HG03565 (cell line): ENCODE measurements at regions not wholly inside any gene's neighbourhood (a gene's known extent, or its start where the extent isn't known, plus 50 kb on each side); places are given as distances from the start of the nearest gene placed in this dataset.
"Not testable (repeated sequence)": the region's sequence is repeated elsewhere in the genome, so short reads cannot be mapped to it uniquely, and the experiment has no call there.

Experiments
- ATAC-seq: cut with Tn5 transposase; IDR thresholded peaks from one replicate; pipeline ENCODE4 v1.9.1; 2021; ENCODE audit warnings: mild to moderate bottlenecking, moderate library complexity; ENCODE audit not compliant: unreplicated experiment

- no peak for ATAC-seq
Measured at GRCh38 chr12:19624491-19624890, 185.2 kb downstream of the AEBP2 start.

GRCh38 chr12:19625551-19625950 lies 186.3 kb downstream of the AEBP2 start:
- not testable (repeated sequence) for ATAC-seq

GRCh38 chr12:19627719-19628118 lies 188.4 kb downstream of the AEBP2 start:
- ATAC-seq, result no peak

GRCh38 chr12:19630536-19630935 lies 191.2 kb downstream of the AEBP2 start:
- ATAC-seq, result no peak

- ATAC-seq, result no peak
Measured at GRCh38 chr12:19633194-19633593, 193.9 kb downstream of the AEBP2 start.

GRCh38 chr12:19633641-19634040 lies 194.3 kb downstream of the AEBP2 start:
- no peak for ATAC-seq

- ATAC-seq, result no peak
Measured at GRCh38 chr12:19639781-19640415, 200.6 kb downstream of the AEBP2 start.

- ATAC-seq, result no peak
Measured at GRCh38 chr12:19641235-19642080, 202.2 kb downstream of the AEBP2 start.

- ATAC-seq, result no peak
Measured at GRCh38 chr12:19642345-19642744, 203.1 kb downstream of the AEBP2 start.

GRCh38 chr12:19643635-19644034 lies 204.3 kb downstream of the AEBP2 start:
- no peak for ATAC-seq

- ATAC-seq, result no peak
Measured at GRCh38 chr12:19644571-19644970, 205.3 kb downstream of the AEBP2 start.

GRCh38 chr12:19645823-19646222 lies 206.5 kb downstream of the AEBP2 start:
- ATAC-seq, result no peak

- no peak for ATAC-seq
Measured at GRCh38 chr12:19646599-19646998, 207.3 kb downstream of the AEBP2 start.

GRCh38 chr12:19647806-19648556 lies 208.7 kb downstream of the AEBP2 start:
- no peak for ATAC-seq

GRCh38 chr12:19648591-19648990 lies 209.3 kb downstream of the AEBP2 start:
- no peak for ATAC-seq

GRCh38 chr12:19652386-19652785 lies 213.1 kb downstream of the AEBP2 start:
- no peak for ATAC-seq

GRCh38 chr12:19654650-19655376 lies 215.5 kb downstream of the AEBP2 start:
- ATAC-seq, result no peak

- no peak for ATAC-seq
Measured at GRCh38 chr12:19657118-19657731, 217.9 kb downstream of the AEBP2 start.

- no peak for ATAC-seq
Measured at GRCh38 chr12:19657732-19658130, 218.4 kb downstream of the AEBP2 start.

- no peak for ATAC-seq
Measured at GRCh38 chr12:19659086-19659485, 219.8 kb downstream of the AEBP2 start.

GRCh38 chr12:19659501-19659900 lies 220.2 kb downstream of the AEBP2 start:
- ATAC-seq, result no peak
